A673 (cell line): ENCODE measurements at regions not wholly inside any gene's neighbourhood (a gene's known extent, or its start where the extent isn't known, plus 50 kb on each side); places are given as distances from the start of the nearest gene placed in this dataset.

Experiments used
- BruUV-seq: library from RNA; stranded (reverse); fragments of 400-500 nt; replicated peaks from 2 replicates; lab custom pipeline; 2021; lab: Mats Ljungman, UMichigan
- CTCF ChIA-PET: fragments of 300-600 bp; sonication (Branson Sonifier 250); formaldehyde crosslinking; loops from one replicate; lab custom pipeline; 2022; ENCODE audit warnings: antibody characterized with exemption; lab: Charles Lee
- POLR2A ChIA-PET: fragments of 300-600 bp; sonication (Branson Sonifier 250); formaldehyde crosslinking; loops from one replicate; lab custom pipeline; 2022; ENCODE audit warnings: antibody characterized with exemption; ENCODE audit not compliant: low non-redundant PET; lab: Charles Lee
- DNase-seq: peaks from one replicate; pipeline ENCODE4 v3.0.0-alpha.2; 2015; ENCODE audit warnings: low spot score
- H3K27ac ChIP-seq: fragments of 200-600 bp; sonication (generic); 2 replicates; pipeline ENCODE4 v1.5.1; 2016; ENCODE audit warnings: mixed run types, low read depth, mild to moderate bottlenecking, mixed read lengths, antibody characterized with exemption, low read length; ENCODE audit not compliant: poor library complexity, severe bottlenecking
- H3K27me3 ChIP-seq: fragments of 200-600 bp; sonication (generic); replicated peaks from 2 replicates; pipeline ENCODE4 v1.6.1; 2017; ENCODE audit warnings: mixed run types, low read depth, mild to moderate bottlenecking, mixed read lengths, antibody characterized with exemption, low read length; ENCODE audit not compliant: insufficient read depth, poor library complexity
- H3K36me3 ChIP-seq: fragments of 200-600 bp; sonication (generic); 2 replicates; pipeline ENCODE4 v1.6.1; 2016; ENCODE audit warnings: mixed run types, mild to moderate bottlenecking, mixed read lengths, antibody characterized with exemption, low read length; ENCODE audit not compliant: insufficient read depth, poor library complexity, severe bottlenecking
- H3K4me1 ChIP-seq: fragments of 200-600 bp; sonication (generic); 2 replicates; pipeline ENCODE4 v1.6.1; 2017; ENCODE audit warnings: mixed run types, mild to moderate bottlenecking, mixed read lengths, antibody characterized with exemption, low read length; ENCODE audit not compliant: insufficient read depth, poor library complexity, severe bottlenecking
- H3K4me3 ChIP-seq: fragments of 200-600 bp; sonication (generic); 2 replicates; pipeline ENCODE4 v1.5.1; 2016; ENCODE audit warnings: low read depth, mixed run types, mild to moderate bottlenecking, mixed read lengths, low read length; ENCODE audit not compliant: poor library complexity, severe bottlenecking
- H3K9me3 ChIP-seq: fragments of 200-600 bp; sonication (generic); 2 replicates; pipeline ENCODE4 v1.6.1; 2016; ENCODE audit warnings: mixed run types, low read depth, mild to moderate bottlenecking, mixed read lengths, antibody characterized with exemption, low read length; ENCODE audit not compliant: poor library complexity, severe bottlenecking
- CTCF ChIP-seq: fragments of 300-800, 200-600 bp; sonication (generic); conservative IDR thresholded peaks from 2 replicates; pipeline ENCODE4 v1.5.1; 2017; ENCODE audit warnings: low read depth, mild to moderate bottlenecking, antibody characterized with exemption, low read length, moderate library complexity, mixed read lengths
- EZH2 ChIP-seq: fragments of 200-600 bp; sonication (generic); IDR thresholded peaks from 2 replicates; pipeline ENCODE4 v1.6.1; 2017; ENCODE audit warnings: borderline replicate concordance, low read depth, mild to moderate bottlenecking, mixed read lengths, antibody characterized with exemption, low read length; ENCODE audit not compliant: poor library complexity, severe bottlenecking
- intact Hi-C: fragments of 100-400 bp; cut with micrococcal nuclease; formaldehyde crosslinking; loops from one replicate; pipeline ENCODE4 v1.10.0; 2022; ENCODE audit not compliant: unreplicated experiment

- Histone ChIP-seq H3K27ac (no peak overlapping the region), H3K36me3 (no peaks in the 10 kb centered on the region), H3K4me1 (no peaks in the 10 kb centered on the region), H3K27me3 (no peaks in the 10 kb centered on the region), H3K4me3 (no peak overlapping the region), H3K9me3 (no peaks in the 10 kb centered on the region)
- TF ChIP-seq CTCF (no peak), EZH2 (no peak)
- CTCF ChIA-PET, result no interaction called here
- no TSS peak for BruUV-seq
- no peak for DNase-seq
- intact Hi-C loops, result no loop called here
- POLR2A ChIA-PET, result no interaction called here
Measured at GRCh38 chr4:138405466-138405891, 163.3 kb upstream of the SLC7A11 start.

DNA sequence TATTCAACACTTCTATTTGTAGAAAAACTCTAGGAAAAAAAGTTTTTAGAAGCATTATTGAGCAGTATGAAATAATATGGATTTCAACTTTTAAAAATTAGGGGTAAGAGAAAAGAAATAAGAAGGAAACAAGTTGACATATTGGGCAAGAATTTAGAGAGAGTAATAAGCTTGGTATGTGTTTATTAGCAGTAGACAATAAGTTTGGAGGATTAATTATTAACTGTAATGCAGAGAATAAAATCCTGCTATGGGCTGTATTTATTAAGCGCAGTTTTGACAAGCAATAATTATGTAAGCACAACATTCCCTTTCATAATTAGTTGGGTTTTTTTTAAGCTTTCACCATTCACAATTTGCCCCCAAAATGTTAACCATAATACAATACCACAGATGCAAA is 162.7 kb upstream of the SLC7A11 start:
- ChIA-PET CTCF (no interaction called here), POLR2A (interaction anchor here (0.6 kb wide), 2 partner anchors 169 to 242 kb away, joined by 3 to 4 read pairs; no protein-coding TSS in a partner anchor)
- Histone ChIP-seq H3K36me3 (no peaks in the 10 kb centered on the region), H3K4me1 (no peaks in the 10 kb centered on the region), H3K9me3 (no peaks in the 10 kb centered on the region), H3K4me3 (no peak overlapping the region), H3K27me3 (no peaks in the 10 kb centered on the region), H3K27ac (no peak overlapping the region)
- intact Hi-C loops, result no loop called here
- BruUV-seq, result no TSS peak
- no peak for TF ChIP-seq EZH2
- no peak for TF ChIP-seq CTCF
- no peak for DNase-seq

- no peak for DNase-seq
- BruUV-seq, result no TSS peak
- Histone ChIP-seq H3K9me3 (no peaks in the 10 kb centered on the region), H3K36me3 (no peaks in the 10 kb centered on the region), H3K4me1 (no peaks in the 10 kb centered on the region), H3K27ac (no peak overlapping the region), H3K4me3 (no peak overlapping the region), H3K27me3 (no peaks in the 10 kb centered on the region)
- TF ChIP-seq CTCF (no peak), EZH2 (no peak)
- POLR2A ChIA-PET, result interaction anchor here (0.6 kb wide), 1 partner anchor 242 kb away, joined by 4 read pairs; no protein-coding TSS in a partner anchor
- CTCF ChIA-PET, result no interaction called here
- intact Hi-C loops, result no loop called here
Measured at GRCh38 chr4:138404251-138404650, 162.1 kb upstream of the SLC7A11 start.
